Testis (tissue), 2 donors: ENCODE measurements at regions not wholly inside any gene's neighbourhood (a gene's known extent, or its start where the extent isn't known, plus 50 kb on each side); places are given as distances from the start of the nearest gene placed in this dataset.
"Not testable (repeated sequence)": the region's sequence is repeated elsewhere in the genome, so short reads cannot be mapped to it uniquely, and the experiment has no call there.

Experiments used
- DNase-seq: peaks from one replicate; pipeline ENCODE4 v3.0.0-alpha.2; 2019
- H3K27ac ChIP-seq, 2 donors: fragments of 200-600 bp; sonication (generic); one replicate each; pipeline ENCODE4 v1.5.1; 2019
- H3K27me3 ChIP-seq: fragments of 200-600 bp; sonication (generic); one replicate; pipeline ENCODE4 v1.5.1; 2019
- H3K36me3 ChIP-seq: fragments of 200-600 bp; sonication (generic); one replicate; pipeline ENCODE4 v1.5.1; 2017; ENCODE audit warnings: low read depth; ENCODE audit errors: missing control alignments
- H3K4me1 ChIP-seq: fragments of 200-600 bp; sonication (generic); one replicate; pipeline ENCODE4 v1.5.1; 2019
- H3K4me3 ChIP-seq, 2 donors: fragments of 200-600 bp; sonication (generic); one replicate each; pipeline ENCODE4 v1.5.1; 2017 to 2019
- H3K9me3 ChIP-seq: fragments of 200-600 bp; sonication (generic); one replicate; pipeline ENCODE4 v1.5.1; 2017
- CTCF ChIP-seq, 3 experiments: fragments of 450-650 bp in 2 of 3; fragments of 200-600 bp in 1 of 3; sonication (generic) in 1 of 3; IDR thresholded peaks; one replicate each; pipeline ENCODE4 v1.5.1; 2016 to 2019; ENCODE audit warnings: antibody characterized with exemption in 3 of 3, mild to moderate bottlenecking in 2 of 3, moderate library complexity in 1 of 3
- POLR2A ChIP-seq: fragments of 450-650 bp; IDR thresholded peaks from one replicate; pipeline ENCODE4 v1.6.1; 2017; ENCODE audit warnings: antibody characterized with exemption, mild to moderate bottlenecking, moderate library complexity
- WGBS, 2 donors: methylation state at CpG; one replicate each; pipeline ENCODE4 v1.1.5; 2018; 5-methylcytosine and 5-hydroxymethylcytosine counted together
- intact Hi-C: fragments of 100-400 bp; cut with DNase I; formaldehyde crosslinking; loops from one replicate; pipeline ENCODE4 v1.15.1; 2023; ENCODE audit warnings: low total_unique reads

GRCh38 chr15:62681939-62682896, 360.3 kb upstream of the TPM1 start:
- Histone ChIP-seq H3K9me3 (no peaks in the 10 kb centered on the region), H3K4me3 (no peak overlapping the region), H3K36me3 (no peaks in the 10 kb centered on the region), H3K27me3 (no peaks in the 10 kb centered on the region), H3K27ac (no peak overlapping the region), H3K4me1 (no peaks in the 10 kb centered on the region)
- DNase-seq = no peak
- TF ChIP-seq POLR2A (no peak), CTCF (IDR thresholded peaks at IDR 0.05) (no peak)
- intact Hi-C loops = no loop called here
- 92 to 93% methylated on average over 6 of the region's 6 CpGs for WGBS, 2 donors

- H3K9me3 ChIP-seq, H3K36me3 ChIP-seq, H3K4me3 ChIP-seq, H3K27ac ChIP-seq, H3K4me1 ChIP-seq, intact Hi-C loops, DNase-seq, H3K27me3 ChIP-seq: not testable (repeated sequence)
- 70% methylated on average over 8 of the region's 8 CpGs for WGBS, 2 donors
Measured at GRCh38 chr15:62683192-62683591, 359.4 kb upstream of the TPM1 start.

GRCh38 chr15:62684123-62684808, 358.3 kb upstream of the TPM1 start:
- Histone ChIP-seq H3K4me3 (no peak overlapping the region), H3K4me1 (no peaks in the 10 kb centered on the region), H3K36me3 (no peaks in the 10 kb centered on the region), H3K27me3 (no peaks in the 10 kb centered on the region), H3K9me3 (no peaks in the 10 kb centered on the region), H3K27ac (no peak overlapping the region)
- WGBS, 2 donors = 69 to 79% methylated on average over 7 of the region's 7 CpGs
- intact Hi-C loops = no loop called here
- DNase-seq = no peak
- no peak for TF ChIP-seq CTCF (IDR thresholded peaks at IDR 0.05)
- TF ChIP-seq POLR2A = no peak

- H3K4me1 ChIP-seq = no peaks in the 10 kb centered on the region
- no peaks in the 10 kb centered on the region for H3K27me3 ChIP-seq
- no peak overlapping the region for H3K27ac ChIP-seq
- WGBS, 2 donors = 30 to 58% methylated on average over 1 to 2 of the region's 2 CpGs
- no peaks in the 10 kb centered on the region for H3K9me3 ChIP-seq
- no peaks in the 10 kb centered on the region for H3K36me3 ChIP-seq
- intact Hi-C loops = no loop called here
- H3K4me3 ChIP-seq = no peak overlapping the region
- TF ChIP-seq POLR2A (no peak), CTCF (IDR thresholded peaks at IDR 0.05) (peak in 1 of 3 experiments; percentile 10)
- no peak for DNase-seq
Measured at GRCh38 chr15:62691008-62691407, 351.5 kb upstream of the TPM1 start.

- H3K36me3 ChIP-seq = no peaks in the 10 kb centered on the region
- 94 to 95% methylated on average over 10 to 23 of the region's 23 CpGs for WGBS, 2 donors
- H3K27ac ChIP-seq = no peak overlapping the region
- H3K9me3 ChIP-seq = no peaks in the 10 kb centered on the region
- no peak for TF ChIP-seq CTCF (IDR thresholded peaks at IDR 0.05)
- TF ChIP-seq POLR2A = no peak
- H3K27me3 ChIP-seq = no peaks in the 10 kb centered on the region
- intact Hi-C loops = no loop called here
- no peak overlapping the region for H3K4me3 ChIP-seq
- DNase-seq = no peak
- no peaks in the 10 kb centered on the region for H3K4me1 ChIP-seq
Measured at GRCh38 chr15:62697636-62698035, 344.9 kb upstream of the TPM1 start.
